ENCODE measurements at regions not wholly inside any gene's neighbourhood (a gene's known extent, or its start where the extent isn't known, plus 50 kb on each side); places are given as distances from the start of the nearest gene placed in this dataset.
"Not testable (repeated sequence)": the region's sequence is repeated elsewhere in the genome, so short reads cannot be mapped to it uniquely, and the experiment has no call there.

DNA sequence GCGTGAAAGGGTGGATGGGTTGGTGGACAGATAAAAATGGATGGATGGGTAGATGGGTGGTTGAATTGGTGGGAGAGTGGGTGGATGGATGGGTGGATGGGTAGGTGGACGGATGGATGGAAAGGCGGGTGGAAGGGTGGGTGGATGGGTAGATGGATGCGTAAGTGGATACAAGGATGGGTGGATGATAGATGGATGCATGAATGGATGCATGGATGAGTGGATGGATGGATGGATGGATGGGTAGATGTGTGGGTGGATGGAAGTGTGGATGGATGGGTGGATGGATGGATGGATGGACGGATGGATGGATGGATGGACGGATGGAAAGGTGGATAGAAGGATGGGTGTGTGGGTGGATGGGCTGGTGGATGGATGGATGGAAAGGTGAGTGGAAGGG is 77.0 kb upstream of the GRK3 start:
- no peak for DNase-seq

DNA sequence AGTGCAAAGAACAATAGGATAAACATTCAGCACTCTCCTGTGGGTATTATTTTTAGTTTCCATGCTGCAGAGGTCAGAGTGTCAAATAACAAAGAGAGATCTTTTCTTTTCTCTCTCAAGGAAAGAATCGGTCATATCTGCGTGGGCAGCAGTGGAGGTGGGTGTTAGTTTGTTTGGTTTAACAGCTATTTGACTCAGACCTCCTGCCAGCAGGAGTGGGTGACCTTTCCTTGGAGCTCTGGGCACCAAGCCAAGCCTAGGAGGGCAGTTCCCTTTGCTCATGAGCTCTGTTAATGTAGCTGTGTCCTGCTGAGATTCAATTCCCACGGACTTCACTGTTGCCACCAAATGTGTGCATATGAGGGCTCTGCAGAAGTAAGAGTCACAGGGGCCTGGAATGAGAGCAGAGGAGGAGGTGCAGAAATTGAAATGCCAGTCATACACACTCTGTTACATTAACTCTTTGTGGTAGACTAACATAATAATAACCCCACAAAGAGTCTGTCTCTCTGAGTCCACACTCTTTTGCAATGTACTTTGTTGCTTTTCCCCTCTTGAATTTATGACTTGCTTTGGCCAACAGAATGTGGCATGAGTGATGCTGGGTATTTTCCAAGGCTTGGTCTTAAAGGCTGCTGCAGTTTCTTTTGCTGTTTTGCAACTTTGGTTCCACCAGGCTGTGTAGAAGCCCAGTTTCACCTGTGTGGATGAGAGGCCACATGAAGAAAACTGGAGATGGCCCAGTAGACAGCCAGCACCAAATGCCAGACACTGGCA is 76.0 kb upstream of the GRK3 start:
- no peak for DNase-seq

DNA sequence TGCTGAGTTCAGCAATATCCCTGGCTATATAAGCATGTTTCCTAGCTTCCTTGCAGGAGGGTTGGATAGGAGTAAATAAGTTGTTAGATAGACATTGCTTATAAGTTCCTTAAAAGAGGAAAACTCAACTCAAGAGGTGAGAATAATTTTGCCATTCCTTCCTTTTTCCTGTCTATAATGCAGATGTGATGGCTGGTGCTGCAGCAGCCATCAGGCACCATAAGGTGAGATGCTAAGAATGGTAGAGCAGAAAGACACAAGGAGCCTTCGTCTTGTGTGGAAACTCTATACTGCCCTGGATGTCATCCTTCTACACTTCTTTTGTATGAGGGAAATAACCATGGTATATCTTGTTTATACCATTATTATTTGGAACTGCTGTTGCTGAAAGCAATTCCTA is 74.5 kb upstream of the GRK3 start:
- DNase-seq = no peak

DNA sequence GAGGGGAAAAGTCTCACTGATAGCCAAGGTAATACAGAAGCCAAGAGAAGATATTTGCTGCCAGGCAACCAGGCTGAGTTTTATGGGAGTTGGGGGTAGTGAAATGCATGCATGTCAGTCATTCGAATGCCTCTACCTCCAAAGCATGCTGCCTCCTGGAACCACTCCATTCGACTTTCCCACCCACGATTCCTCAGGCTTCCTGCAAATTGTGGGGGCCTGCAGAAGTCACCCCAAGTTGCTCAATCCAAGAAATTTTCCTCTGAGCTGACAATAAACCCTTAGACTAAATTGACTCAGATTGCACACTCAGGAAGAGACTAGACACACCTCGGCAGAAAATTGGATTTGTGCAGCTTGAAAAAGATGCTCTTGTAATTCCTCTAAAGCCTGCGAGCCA is 73.6 kb upstream of the GRK3 start:
- no peak for DNase-seq

DNA sequence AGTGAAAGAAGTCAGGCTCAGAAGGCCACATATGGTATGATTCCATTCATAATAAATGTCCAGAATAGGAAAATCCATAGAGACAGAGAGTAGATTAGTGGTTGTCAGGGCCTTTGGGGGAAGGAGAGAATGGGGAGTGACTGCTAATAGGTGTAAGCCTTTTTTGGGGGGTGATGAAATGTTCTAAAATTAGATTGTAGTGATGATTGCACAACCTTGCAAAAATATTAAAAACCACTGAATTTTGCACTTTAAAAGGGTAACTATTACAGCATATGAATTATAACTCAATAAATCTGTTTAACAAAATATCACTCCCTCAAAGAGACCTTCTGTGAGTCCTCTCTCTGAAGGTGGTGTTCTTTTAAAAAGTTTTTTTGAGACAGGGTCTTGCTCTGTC is 72.3 kb upstream of the GRK3 start:
- DNase-seq = no peak

DNA sequence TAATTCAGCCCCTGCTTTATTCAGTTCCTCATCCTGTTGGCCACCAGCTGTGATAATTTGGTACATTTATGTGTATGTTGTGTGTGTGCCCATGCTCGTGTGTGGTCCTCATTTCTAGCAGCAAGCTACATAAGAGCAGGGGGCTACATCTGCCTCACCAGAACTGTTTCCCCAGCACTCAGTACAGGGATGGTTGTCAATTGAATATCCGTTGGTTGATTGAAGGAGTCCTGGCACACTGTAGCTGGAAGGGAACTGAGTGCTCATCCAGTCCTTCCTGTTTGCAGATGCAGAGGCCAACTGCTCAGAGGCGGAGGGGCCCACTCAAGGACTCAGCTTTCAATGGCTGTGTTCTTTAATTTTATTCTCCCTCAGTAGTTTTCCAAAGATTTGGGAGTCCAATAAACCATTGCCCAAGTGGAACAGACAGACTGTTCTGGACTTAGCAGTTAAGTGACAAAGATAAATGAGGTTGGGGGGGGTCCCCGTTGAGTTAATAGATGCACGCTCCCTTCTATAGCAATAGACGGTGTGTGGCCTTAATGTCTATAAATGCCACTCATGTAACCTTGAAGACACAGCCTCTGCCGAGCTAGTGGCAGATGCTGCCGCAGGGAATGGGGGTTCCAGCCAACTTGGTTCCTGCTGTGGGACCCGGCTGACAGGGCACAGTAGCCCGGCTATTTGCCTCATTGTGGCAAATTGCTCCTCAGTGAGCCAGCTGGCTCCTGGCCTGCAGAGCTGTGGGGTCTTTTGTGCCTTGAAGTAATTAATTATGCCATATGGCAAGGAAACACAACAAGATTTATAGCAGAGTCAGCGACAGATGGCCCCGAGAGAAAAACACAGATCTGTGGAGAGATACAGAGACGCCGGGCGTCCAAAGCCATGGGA is 71.4 kb upstream of the GRK3 start:
- no peak for DNase-seq

DNA sequence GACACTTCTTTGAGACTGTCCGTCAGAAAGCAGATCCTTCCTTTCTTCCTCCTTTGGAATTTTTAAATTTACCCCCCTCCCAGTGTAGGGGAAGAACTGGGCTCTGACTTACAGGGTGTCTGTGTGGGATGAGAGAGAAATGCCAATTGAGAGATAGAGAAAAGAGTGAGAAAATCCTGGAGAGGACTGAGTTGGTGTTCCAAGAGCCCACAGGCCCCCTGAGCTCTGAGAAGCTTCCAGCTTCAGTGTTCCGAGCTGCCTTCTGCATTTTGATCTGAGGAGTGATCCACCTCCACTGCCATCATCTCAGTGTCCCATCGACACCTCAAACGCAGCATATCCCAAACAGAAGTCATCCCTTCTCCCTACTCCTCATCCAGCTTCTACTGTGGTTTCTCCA is 70.7 kb upstream of the GRK3 start:
- DNase-seq = no peak

DNA sequence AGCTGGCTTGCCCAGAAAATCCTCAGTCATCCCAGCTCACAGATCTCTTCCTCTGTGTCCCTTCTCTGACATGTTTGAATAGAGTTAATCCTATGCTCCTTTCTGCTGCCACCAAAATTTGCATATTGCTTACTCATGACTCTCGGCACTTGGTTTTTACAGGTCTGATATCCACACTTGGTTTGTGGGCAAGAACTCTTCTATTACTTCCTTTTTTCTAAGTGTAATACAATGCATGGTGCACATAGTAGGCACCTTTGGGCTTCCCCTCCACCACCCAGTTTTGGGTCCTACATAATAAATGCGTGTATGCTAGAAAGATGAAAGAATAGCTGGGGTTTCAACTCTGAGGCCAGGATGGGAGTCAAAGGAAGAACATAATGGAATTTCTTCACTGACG is 69.7 kb upstream of the GRK3 start:
- no peak for DNase-seq

DNA sequence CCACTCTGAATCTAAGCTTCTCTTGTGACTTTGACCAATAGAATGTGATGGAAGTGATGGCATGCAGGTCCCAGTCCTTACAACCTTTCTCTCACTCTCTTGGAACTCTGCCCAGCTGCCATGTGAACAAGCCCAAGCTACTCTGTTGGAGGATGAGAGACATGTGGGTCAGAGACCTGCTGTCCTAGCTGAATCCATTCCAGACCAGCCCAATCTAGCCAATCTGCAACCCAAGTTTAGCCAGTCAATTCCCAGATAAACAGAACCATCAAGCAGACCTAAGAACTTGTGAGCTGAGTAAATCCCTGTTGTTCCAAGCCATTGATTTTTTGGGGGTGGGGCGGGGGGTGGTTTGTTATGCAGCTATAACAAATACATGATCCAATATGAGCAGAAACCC is 69.2 kb upstream of the GRK3 start:
- DNase-seq = no peak

DNA sequence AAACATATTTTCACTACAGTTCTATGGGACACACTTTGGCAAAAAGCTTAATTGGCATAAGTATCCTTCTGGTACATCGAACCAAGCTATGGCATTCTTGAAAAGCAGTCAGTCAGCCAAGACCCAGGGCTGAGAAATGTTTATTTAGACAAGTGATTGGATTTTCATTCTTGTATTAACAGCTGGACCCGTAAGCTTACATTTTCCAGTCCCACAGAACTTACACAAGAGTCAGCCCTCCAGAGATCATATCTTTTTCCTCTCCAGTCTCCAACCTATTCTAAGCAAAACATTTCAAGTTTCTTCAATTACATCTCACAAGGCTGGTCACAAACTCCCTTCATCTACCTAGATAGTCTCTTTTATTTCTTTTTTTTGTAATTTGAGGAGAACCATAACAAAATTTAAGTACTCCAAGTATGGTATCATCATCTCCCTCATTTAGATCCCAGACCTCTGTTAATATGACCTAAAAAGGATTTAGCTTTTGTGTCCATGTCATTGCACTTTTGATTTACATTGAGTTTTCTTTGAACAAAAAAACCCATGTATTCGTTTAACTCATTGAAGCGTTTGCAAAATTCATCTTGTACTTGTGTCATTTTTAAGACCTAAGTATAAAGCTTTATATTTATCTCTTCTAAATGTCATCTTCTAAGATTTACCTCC is 67.9 kb upstream of the GRK3 start:
- no peak for DNase-seq

DNA sequence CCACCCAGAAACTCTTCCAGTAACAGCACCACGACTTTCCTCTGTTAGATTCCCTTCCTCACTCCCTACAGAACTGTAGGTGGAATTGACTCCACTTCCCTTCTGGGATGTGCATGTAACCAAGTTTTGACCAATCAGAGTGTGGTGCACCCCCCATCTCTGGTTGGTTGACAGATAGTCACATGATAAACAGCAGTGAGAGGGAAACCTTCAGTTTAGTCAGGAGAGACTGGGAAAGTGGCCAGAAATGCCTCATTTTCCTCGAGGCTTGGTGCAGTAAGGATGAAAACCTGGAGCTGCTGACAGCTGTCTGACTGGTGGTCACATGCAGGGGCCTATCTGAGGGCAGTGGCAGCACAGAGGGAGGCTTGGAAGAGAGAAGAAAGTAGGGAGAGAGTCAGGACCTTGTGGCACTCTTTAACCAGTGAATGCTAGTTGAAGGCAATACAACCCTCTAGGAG is 67.3 kb upstream of the GRK3 start:
- no peak for DNase-seq

DNA sequence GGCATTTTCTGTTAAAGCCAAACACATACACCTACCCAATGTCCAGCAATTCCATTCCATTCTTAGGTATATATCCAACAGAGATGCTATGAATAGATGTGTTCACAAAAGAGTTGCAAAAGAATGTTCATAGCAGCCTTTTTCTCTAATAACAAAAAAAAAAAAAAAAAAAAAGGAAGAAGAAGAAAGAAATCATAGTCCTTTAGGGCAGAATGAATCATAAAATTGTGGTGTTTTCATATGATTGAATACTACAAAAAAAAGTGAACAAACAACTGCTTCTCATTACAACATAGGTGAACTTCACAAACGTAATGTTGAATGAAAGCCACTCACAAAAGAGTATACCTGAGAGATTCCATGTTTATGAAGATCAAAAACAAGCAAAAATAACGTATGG is 66.8 kb upstream of the GRK3 start:
- no peak for DNase-seq

DNA sequence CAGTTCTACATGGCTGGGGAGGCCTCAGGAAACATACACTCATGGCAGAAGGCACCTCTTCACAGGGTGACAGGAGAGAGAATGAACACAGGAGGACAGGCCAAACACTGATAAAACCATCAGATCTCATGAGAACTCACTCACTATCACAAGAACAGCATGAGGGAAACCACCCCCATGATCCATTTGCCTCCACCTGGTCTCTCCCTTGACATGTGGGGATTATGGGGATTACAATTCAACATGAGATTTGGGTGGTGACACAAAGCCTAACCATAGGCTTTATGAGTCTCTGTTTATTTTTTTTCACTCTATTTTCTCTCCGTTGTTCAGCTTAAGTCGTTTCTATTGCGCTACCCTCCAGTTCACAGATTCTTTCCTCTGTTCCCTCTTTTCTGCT is 63.8 kb upstream of the GRK3 start:
- DNase-seq = not testable (repeated sequence)

DNA sequence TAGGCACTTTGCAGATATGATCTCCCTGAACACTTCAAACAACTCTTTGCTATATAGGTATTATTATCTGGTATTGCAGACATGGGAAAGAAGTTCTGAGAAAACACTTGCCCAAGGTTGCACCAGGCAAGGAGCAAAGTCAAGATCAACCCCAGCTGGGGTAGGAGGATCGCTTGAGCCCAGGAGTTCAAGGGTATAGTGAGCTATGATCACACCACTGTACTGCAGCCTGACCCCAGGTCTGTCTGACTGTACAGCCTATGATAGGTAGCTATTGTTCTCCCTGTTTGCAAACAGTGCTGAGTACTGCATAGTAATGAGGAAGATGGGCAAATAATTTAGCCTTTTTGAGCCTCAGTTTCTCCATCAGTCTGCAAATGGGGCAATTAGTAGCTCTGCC is 60.5 kb upstream of the GRK3 start:
- not testable (repeated sequence) for DNase-seq

DNA sequence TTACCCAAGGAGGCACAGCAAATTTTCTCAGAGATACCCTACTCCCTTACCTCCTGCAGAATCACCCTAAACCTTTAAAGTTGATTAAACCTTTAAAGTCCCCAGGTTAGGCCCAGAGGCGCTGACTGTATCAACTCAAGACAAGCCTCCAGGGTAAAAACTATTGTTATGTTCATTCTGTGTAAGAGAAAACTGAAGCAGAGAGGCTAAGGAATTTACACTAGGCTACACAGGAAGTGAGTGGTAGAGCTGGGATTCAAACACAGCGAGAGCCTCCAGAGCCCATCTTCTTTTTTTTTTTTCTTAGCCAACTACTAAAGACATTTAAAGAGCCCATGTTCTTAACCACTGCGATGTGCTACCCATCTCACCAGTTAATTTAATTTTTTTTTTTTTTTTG is 56.3 kb upstream of the GRK3 start:
- no peak for DNase-seq

DNA sequence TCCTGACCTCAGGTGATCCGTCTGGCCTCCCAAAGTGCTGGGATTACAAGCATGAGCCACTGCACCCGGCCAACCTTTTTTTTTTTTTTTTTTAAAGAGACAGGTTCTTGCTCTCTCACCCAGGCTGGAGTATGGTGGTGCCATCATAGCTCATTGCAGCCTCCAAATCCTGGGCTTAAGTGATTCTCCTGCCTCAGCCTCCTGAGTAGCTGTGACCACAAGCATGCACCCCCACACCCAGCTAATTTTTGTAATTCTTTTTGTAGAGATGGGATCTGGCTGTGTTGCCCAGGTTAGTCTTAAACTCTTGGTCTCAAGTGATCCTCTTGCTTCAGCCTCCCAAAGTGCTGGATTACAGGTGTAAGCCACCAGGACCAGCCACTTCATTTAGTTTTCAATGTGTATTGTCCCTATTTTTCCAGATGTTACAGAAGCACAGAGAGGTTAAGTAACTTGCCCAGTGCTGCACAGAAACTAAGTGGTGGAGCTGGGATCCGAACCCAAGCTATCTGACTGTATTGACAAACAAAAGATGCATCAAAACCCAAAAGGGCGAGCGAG is 55.6 kb upstream of the GRK3 start:
- DNase-seq = no peak

DNA sequence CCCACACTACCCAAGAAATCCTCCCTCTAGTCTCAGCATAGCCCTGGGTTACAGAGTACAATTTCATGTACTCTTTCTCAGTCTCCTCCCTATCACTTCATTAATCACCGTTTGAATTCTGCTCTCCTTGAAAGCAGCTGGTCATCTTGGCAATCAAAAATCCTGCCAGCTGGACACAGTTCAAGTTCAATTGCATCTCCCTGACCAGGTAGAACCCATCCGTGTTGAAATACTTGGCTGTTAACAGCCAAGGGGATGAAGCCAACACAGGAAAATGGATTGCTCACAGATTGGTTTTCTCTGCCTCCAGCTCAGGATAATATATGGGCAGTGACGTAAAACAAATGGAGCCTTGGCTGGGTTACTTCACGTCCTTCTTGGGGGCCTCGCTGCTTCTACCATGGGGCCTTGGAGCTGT is 55.1 kb upstream of the GRK3 start:
- DNase-seq = peak; percentile 44 to 58

DNA sequence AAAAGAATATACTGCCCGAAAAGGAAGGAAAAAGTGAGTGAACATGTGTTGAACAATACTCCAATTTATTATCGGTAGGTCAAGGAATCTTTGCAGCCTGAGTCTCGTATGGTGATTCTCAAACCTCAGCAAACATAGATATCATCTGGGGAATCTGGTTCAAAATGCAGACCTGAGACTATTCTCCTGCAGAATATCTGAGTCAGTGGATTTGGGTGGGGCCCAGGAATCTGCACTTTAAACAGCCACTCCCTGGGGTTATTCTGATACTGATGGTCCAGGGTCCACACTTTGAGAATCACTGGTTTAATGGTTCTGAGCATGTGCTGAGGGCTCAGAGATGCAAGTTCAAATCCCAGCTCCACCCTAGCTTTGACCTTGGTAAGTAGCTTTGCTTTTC is 53.6 kb upstream of the GRK3 start:
- DNase-seq = no peak

DNA sequence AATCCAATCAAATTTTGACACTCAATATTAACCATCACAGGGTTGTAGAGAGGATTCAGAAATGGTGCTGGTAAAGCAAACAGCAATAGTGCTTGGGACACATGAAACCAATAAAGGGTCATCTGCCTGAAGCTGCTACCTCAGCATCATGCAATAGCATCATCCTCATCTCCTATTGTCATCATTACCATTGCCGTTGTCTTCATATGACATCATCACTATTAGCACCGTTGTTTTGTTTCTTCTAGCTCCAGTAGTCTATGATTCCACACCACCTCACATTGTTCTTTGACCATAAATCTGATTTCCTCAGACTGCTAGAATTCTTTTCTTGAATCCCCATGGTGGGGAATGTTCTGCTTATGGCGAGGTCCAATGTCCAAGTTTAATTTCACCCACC is 52.8 kb upstream of the GRK3 start:
- DNase-seq = no peak

DNA sequence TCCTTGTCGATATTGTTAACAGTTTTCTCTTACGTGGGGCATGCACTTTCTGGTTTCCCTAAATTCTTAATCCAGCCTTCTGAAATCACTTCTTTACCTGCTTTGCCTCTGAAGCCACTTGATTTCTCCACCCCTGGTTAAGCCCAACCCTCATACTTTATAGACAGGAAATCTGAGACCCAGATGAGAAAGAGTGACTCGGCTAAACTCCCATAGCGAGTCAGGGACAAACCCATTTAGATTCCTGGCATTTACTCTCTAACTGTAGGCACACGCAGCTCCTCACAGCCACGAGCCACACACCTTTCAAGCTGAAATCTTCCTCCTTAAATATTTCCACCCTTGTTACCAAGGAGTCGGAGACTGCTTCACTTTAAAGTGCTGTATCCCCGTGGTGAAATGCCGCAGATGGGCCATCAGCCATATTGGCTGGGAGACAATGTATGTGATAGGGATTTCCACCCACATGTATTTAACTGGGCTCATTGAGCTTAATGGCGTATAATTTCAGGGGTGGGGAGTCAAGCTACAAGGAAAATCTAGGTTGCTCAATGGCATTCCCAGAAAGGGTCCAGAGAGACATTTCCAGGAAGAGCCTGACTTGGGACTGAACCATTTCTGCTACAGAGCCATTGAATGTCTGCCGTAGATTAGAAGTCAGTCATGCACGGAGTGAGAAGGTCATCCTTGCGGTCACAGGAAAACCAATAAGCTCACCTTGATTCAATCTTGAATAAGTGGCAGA is 49.9 kb upstream of the GRK3 start:
- DNase-seq = no peak
